Activated CD8-positive, alpha-beta memory T cell treated with anti-CD3 and anti-CD28 coated beads, Interleukin-2, amount 50 U/mL, for 4 hours (primary cell): ENCODE measurements at regions not wholly inside any gene's neighbourhood (a gene's known extent, or its start where the extent isn't known, plus 50 kb on each side); places are given as distances from the start of the nearest gene placed in this dataset.

Experiments
- DNase-seq: peaks from one replicate; pipeline ENCODE4 v3.0.0-alpha.2; 2020

DNA sequence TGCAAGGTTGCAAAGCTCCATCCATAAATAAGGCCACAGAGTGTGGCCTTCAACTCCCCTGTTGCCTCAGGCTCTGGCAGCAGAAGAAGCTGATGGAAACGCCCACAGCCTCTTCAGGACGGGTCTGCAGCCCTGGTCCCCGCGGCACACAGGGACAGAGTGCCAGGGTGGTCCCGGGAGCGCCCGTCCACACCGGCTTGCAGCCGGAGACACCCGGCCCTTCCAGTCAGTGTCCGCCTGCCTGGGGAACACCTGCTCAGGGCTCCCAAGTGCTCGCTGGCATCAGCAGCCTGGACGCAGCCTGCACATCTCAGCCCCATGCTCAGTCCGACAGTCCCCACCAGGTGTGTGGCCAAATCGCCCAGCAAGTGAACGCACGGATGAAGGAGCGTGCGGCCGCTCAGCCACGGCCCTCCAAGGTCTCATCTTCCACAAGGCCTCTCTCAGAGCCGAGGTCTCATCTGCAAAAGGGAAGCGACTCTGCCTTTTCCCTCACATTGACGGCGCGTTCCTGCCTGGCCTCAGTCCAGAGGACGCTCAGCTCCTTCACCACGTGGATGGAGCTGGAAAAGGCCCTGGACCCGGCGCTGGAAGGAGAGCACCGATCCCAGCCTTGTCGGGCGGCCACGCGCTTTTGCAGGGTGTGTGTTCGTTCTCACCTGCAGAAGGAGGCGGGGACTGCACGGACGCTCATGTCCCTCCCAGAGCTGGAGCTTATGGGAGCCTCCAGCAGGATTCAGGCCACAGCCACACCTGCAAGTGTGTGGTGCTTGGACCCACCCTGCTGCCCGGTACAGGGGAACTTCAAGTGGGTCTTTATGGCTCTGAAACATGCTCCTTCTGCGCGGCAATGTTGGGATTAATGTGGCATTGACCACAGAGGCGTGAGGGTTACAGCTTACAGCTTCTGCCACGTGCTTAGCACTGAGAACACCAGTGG lies 180.4 kb downstream of the DLL1 start:
- DNase-seq, result no peak

DNA sequence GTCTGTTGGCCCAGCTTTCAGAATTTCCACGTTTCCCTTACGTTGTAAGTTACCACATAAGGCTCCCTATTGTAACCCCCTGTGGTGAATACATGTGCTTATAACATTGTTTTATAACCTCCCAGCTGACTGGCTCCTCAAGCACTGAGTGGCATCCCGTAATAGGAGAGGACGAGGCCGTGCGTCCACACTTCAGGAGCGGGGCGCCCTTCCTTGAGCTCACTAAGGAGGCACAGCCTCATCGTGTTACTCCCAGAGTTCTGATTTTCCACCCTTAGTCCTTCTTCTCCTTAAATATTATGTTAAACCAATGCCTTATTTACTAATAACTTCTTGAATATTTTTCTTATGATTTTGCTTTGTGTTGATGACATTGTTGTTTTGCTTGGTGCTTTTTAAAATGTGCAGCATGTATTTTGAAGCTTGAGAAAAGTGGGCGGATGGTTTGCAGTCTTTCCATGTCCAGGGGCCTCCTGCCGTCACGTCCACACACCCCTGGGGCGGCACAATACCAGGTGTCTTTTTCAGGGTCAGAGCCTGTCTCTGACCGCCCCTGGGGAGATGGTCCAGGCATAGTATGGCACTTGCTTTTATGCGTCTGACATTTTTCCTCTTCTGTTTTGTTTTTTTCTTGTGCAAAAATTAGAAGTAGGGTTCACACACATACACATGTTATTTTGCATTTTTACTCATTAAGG lies 181.8 kb downstream of the DLL1 start:
- DNase-seq, result no peak

DNA sequence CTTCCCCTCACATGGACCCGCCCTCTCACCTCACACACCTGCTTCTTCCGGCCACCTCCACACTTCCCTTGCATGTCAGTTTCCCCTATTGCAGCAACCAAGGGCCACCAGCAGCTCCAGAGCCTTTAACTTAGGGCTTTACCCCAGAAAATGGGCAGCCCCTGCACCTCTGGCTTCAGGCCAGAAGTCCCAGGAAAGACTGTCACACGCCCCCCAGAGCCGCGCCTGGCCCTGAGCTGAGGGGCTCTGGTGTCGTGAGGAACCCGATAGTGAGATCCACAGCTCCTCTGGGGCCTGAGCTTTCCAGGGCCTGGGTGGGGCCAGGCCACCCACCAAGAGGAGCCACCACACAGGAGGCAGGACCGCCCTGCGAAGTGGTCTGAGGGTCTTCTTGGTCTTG lies 182.4 kb downstream of the DLL1 start:
- no peak for DNase-seq

DNA sequence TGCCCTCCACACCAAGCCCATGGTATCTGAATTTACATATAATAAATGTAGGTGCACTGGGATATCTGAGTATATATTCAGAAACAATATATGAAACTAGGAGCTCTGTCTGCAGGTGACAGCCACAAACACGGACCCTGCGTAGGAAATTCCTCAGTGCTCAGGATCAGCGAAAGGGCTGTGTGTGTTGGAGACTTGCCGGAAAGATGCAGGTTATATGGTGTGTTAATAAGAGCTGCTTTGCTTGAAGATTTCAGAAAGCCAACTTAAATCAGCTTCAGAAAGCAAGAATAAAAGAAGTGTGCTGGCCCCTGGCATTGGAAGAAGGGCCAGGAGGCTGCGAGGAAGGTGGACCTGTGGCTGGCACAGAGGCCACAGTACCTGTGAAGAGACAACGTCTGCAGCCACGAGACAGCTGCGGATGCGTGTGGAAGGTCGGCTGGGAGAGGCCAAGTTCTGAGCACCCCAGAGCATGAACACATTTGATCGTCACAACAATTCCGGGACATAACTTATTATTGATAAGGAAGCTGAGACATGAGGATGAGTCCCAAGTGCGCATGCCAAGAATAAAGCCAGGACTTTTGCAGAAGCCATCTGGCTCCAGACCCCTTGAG lies 183.2 kb downstream of the DLL1 start:
- no peak for DNase-seq

DNA sequence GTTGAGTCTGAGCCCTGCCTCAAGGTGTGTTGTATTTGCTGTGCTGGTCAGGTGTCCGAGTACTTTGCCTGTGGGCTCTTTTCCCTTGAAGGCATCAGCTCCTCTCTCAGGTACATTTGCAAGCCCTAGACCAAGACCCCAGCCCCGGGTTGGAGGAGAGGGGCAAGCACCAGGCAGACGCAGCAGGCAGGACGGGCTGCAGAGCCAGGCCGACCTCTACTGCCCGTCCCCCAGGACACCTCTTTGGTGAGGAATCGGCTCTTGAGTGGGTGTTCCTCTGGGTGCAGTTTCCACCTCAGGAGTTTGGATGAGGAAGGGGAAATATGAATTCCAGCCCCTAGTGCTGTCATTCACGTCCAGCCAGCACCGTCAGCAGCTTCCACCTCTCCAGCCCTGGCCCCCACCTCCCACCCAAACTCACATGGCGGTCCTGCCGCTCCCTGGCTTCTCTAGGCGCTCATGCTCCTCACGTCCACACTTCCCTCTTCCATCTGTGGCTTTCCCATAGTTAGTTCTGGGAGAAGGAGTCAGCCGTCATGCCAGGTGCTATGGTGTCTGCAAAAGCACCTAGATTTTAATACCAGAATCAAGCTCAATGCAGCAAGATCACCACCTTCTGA lies 183.9 kb downstream of the DLL1 start:
- no peak for DNase-seq

DNA sequence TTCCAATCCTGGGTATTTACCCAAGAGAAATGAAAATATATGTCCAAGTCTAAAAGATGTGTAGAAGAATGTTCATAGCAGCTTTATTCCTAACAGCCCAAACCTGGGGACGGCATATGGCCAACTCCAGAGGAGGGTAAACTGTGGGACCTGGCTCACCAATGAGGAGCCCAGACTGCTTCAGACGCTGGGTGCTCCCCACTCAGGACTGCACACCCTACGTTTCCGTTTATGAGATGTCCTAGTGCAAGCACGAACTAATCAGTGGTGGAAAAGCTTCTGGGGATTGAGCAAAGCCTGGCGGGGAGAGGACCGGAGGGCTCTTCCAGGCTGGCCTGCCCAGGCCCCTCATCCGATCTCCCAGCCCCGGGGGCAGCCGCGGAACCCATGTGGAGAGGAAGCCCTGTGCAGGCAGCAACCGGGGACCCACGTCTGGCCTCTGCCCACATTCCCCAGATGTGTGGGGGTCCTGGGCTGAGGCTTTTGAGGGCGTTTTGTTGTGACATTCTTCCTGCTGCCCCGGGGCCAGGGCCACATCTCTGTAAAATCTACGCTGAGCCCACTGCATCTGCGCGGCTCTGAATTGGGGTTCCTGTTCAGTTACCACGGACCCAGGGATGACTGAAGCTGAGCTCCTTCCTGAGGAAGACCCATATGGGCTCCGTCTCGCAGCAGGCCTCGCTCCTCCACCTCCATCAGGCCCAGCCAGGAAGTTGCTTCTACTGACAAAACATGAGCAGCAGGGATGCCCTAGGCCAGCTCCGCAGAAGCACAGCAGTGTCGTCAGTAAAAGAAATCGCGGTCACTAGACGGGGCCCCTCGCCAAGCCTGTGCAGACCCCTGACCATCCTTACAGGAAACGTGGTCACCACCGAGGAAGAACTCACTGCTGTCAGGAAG lies 188.0 kb downstream of the DLL1 start:
- DNase-seq, result no peak

DNA sequence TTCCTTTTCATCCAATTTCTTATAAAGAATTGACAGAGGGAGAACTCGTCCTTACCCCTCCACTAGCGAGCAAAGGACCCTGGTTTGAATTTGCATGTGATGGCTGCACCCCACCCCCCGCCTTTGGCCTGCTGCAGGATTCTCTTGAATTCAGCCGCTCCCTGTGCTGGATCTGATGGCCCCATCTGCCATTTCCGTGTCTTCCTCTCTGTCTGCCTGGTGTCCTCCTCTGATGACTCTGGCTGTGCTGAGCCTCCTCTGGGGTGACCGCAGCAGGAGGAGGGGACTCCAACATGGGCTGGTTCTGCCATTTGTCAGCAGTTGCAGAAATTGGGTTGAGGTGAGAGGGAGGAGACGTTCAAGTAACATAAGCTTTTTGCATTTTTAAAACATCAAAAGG lies 188.8 kb downstream of the DLL1 start:
- no peak for DNase-seq

DNA sequence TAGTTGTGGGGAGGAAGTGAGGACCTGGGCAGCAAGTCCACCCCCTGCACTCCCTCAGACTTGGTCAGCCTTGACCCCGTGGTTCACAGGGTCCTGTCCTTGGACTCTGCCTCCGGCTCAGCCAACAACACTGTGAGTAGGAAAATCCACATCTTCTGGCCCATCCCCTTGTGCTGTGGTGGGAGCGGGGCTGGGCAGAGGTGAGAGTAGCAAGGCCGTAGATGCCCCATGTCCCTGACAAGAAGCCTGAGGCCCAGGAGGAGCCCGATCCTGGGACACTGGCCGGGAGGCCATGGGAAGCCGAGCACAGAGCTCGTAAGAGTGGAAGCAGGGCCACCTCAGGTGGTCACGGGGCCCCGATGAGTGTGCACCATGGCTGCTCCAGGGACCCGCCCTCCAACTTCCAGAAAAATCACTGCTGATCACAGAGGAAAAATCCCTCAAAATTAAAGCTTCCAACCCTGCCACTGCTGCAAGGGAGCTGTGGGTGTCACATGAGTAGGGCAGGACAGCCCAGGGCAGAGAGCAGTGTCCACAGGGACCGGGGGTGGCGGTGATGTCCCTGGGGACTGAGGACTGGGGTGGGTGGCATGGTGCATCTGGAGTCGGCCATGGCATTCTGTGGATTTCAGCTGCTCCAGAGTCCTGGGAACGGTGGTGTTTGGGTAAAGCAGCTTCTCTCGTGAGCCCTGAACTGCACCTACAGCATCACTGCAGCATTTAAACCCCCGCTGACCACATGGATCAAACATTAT lies 189.4 kb downstream of the DLL1 start:
- no peak for DNase-seq

DNA sequence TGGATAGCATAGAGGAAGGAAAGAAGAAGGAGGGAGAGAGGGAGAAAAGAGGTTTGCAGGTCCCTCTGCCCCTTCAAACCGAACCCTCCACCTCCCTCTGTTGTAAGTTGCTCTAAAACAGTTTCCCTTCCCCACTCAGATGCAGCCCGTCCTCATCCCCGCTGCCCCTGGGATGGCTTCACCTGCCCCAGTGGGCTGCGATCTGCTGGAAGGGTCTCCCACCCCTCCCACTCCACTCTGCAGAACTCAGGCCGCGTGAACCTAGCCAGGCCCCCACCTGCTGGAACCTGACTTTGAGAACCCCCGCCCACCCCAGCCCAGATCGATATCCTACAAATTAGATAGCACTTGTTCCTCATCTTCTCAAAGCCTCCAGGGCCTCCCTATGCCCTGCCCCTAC lies 190.8 kb downstream of the DLL1 start:
- no peak for DNase-seq

DNA sequence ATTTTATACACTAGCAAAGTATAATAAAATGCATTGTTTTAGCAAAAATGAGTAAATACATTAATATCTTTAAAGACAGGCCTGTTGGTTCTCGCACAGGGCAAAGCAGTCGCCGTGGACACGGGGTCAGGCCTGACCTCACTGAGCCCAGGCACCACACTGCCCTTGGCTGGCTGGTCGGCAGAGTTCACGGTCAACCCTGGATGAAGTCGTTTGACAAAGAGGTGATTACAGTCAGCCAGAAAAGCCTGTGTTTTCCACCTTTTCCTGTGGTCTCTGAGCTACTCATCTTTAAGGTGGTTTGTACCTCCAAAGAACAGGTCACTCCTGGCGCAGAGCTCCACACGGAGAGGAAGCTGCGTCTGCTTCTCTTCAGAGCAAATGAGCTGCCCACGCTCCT lies 191.5 kb downstream of the DLL1 start:
- no peak for DNase-seq

DNA sequence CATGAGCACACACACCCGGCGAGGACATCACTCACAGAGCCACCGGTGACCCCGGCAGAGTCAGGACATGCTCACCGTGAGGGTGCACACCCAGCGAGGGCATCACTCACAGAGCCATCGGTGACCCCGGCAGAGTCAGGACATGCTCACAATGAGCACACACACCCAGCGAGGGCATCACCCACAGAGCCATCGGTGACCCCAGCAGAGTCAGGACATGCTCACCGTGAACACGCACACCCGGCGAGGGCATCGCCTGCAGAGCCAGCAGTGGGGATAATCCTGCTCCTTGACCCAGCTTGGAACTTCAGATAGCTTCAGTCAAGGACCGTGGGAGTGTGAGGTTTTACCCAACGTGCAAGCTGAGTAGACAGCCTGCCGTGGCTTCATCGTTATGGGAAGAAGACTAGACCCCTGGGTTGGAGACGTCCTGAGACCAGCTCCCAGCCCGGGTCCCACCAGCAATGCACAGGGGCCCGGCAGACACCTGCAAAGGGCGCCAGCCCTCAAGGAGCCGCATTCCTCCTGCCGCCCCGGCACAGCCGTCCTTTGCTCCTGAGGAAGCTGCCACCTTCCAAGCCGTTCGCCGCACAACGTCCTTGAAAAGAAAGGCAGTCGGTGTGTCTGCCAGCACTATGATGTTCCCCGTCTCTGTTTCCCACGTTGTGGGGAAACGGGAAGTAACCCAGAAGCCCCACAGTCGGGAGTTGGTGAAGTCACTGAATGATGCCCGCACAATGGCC lies 192.3 kb downstream of the DLL1 start:
- DNase-seq, result no peak

DNA sequence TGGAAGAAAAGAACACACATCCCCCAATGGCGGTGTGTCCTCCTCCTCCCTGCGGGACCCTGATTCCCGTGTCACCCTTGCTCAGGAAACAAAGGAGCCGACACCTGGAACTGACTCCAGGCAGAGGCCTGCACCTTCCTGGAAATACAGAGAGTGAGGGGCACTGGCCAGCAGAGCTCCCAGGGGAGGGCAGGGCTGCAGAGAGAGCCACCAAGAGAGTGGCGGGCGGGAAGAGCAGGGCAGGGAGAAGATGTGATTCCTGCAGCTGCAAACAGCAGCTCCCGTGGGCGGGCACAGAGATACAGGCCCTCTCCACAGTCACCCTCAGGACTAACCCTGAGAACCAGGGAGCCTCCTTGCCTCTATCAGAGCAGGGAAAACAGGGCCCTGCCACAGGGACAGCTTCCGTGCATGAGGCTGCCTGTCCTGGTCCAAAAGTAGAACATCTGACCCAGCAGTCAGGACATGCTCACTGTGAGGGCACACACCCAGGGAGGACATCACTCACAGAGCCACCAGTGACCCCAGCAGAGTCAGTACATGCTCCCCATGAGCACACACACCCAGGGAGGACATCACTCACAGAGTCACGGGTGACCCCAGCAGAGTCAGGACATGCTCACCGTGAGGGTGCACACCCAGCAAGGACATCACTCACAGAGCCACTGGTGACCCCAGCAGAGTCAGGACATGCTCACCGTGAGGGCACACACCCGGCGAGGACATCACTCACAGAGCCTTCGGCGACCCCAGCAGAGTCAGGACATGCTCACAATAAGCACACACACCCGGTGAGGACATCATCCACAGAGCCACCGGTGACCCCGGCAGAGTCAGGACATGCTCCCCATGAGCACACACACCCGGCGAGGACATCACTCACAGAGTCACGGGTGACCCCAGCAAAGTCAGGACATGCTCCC lies 193.1 kb downstream of the DLL1 start:
- DNase-seq, result no peak

DNA sequence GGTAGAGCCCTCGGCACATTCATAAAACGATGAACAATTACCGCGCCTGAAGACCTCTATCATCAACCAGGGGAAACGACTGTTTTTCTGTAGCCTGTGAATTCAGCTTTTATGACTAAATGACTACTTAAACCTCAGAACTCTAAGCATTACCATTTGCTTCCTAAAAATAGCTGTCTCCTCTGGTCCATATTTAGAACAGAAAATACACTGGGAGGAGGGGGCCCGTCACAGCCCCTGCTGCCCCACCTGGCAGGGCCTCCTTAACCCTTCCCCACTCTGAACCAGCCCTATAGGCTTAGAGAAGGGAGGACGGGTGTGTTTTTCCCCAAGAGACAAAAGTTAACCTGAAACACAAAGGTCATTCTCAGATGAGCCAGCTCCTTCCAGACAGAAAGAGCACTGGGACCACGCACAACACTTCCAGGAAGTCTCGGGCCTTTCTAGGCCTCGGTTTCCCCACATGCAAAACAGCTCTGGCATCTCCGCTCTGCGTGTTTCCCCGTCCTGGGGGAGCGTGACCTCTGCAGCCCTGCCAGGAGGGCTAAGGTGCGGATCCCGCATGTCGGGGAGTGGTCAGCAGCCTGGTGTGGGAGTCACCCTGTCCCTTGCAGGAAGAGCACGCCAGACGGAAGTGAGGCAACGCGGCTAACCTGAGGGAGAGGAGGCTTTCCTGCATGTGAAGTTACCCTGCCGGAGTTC lies 193.9 kb downstream of the DLL1 start:
- DNase-seq, result no peak

DNA sequence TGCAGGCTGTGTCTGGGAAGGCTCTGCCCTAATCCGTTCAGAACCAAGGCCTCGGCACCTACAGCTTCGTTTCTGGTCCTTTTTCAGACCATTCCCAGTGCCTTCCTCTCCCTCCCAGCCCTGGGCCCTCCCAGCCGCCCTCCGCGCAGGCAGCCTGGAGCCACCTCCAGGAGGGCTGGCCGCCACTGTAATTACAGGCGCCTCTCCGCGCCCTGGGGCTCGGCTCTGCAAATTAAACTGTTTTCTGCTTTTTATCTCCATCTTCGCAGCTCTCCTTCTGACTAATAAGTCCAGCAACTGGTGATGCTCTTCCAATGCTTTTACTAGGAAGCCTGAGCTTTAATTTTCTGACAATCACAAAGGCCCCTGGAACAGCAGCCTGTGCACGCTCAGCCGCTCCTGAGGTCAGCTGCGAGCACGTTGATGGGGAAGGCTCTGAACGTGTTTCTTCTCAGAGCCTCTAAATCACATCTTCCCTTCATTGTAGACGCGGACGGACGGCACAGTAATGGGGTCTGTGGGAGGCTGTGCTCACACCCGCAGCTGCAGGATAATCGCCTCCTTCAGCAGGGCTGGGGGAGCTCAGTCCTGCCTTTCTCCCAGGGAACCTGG lies 194.6 kb downstream of the DLL1 start:
- no peak for DNase-seq

DNA sequence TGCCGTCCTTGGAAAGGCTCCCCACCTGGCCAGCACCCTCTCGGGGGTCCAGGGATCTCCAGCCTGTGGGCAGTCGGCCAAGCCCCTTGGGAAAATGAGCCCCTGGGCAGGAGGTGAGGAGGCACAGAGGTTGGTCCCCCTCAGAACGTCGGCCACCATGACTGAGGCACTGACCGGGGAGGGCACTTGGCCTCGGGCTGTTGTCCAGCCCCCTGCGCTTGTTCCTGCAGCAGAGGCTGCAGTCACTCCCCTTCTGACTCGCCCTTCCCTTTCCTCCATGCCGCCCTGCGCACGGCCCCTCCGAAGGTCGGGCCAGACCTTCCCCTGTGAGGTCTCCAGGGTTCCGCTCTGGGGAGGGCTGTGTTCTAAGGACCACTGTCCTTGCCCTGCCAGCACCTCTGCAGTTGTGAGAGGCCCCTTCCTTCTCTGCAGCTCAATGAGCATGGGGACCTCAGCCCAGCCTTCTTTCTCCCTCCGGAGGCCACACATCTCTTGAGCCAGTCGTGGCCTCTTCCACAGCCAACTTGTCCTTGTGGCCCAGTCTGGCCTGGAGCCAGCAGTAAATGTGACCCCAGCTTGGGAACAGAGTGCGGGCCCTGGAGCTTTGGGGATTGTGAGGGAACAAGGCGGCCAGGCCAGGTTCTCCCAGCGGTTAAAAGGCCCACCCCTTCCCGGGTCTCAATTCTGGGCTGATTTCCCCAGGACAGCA lies 195.5 kb downstream of the DLL1 start:
- no peak for DNase-seq

DNA sequence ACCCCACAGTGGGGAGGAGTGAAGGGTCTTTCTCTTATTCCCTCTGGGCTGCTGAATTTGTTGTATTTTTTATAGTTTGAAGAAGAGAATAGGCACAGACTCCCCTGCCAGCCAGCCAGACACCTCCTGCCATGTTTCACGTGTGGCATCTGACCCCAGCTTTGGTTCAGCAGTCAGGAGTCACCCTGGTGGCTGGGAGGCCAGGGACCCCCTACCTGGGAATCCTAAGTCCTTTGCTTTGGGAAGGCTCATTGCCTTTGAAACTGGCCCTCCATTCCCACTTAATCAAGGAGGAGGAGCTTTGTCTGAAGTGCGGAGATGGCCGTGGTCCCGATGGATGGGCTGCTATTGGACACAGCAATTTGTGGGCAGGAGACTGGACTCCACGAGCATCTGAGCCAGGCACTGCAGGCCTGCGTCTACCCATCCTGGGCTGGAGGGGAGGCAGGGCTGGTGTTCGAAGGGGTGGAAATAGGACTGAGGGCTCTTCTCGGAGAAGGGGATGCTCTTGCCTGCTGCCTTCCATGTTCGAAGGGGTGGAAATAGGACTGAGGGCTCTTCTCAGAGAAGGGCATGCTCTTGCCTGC lies 196.1 kb downstream of the DLL1 start:
- no peak for DNase-seq
